HEK293 (cell line): ENCODE measurements at regions not wholly inside any gene's neighbourhood (a gene's known extent, or its start where the extent isn't known, plus 50 kb on each side); places are given as distances from the start of the nearest gene placed in this dataset.

Experiments used
- CTCF ChIA-PET: fragments of 350-600 bp; formaldehyde crosslinking; extraction: SDS; loops from one replicate; lab custom pipeline; 2021; ENCODE audit warnings: antibody characterized with exemption; lab: Yijun Ruan, JAX
- POLR2A ChIA-PET: fragments of 300-600 bp; formaldehyde crosslinking; extraction: SDS; loops from one replicate; lab custom pipeline; 2020; ENCODE audit warnings: antibody characterized with exemption, inconsistent platforms; lab: Yijun Ruan, JAX
- H3K27ac ChIP-seq: fragments of 200-500 bp; sonication (Bioruptor generic); 2 replicates; pipeline ENCODE4 v1.5.1; 2014; ENCODE audit warnings: low read depth, low read length, control low read depth, inconsistent platforms; ENCODE audit errors: extremely low read depth
- H3K36me3 ChIP-seq, 2 experiments: fragments of 200-500 bp in 1 of 2; sonication (Bioruptor generic) in 1 of 2; 1 replicate in 1 of 2; 2 replicates in 1 of 2; pipeline ENCODE4 v1.5.1; 2014 to 2017; ENCODE audit warnings: inconsistent platforms in 2 of 2, low read length in 2 of 2; ENCODE audit not compliant: control insufficient read depth in 2 of 2, insufficient read depth in 1 of 2
- H3K4me1 ChIP-seq: fragments of 200-500 bp; sonication (Bioruptor generic); 2 replicates; pipeline ENCODE4 v1.5.1; 2014; ENCODE audit warnings: mild to moderate bottlenecking, low read length, inconsistent platforms; ENCODE audit not compliant: control insufficient read depth, insufficient read depth
- H3K4me3 ChIP-seq: 2 replicates; pipeline ENCODE4 v1.5.1; 2011; ENCODE audit warnings: low read depth, mild to moderate bottlenecking, control low read depth, low read length, moderate library complexity
- H3K9me3 ChIP-seq: fragments of 200-500 bp; sonication (Bioruptor generic); 2 replicates; pipeline ENCODE4 v1.5.1; 2014; ENCODE audit warnings: low read depth, low read length, inconsistent platforms; ENCODE audit not compliant: control insufficient read depth, insufficient read depth
- EGR2 ChIP-seq: fragments of 450-650 bp; formaldehyde crosslinking; IDR thresholded peaks from 2 replicates; pipeline ENCODE4 v1.5.1; 2016; ENCODE audit warnings: low read depth, missing biosample characterization, missing genetic modification characterization
- IKZF3 ChIP-seq: fragments of 450-650 bp; IDR thresholded peaks from 2 replicates; pipeline ENCODE4 v1.5.0; 2018; ENCODE audit warnings: missing biosample characterization, mild to moderate bottlenecking, missing genetic modification characterization, moderate library complexity
- OSR2 ChIP-seq: fragments of 450-650 bp; formaldehyde crosslinking; IDR thresholded peaks from 2 replicates; pipeline ENCODE4 v1.5.1; 2016; ENCODE audit warnings: missing biosample characterization, missing genetic modification characterization
- WT1 ChIP-seq: fragments of 450-650 bp; formaldehyde crosslinking; IDR thresholded peaks from 2 replicates; pipeline ENCODE4 v1.5.1; 2016; ENCODE audit warnings: missing biosample characterization, missing genetic modification characterization
- YY1 ChIP-seq: fragments of 450-650 bp; formaldehyde crosslinking; IDR thresholded peaks from 2 replicates; pipeline ENCODE4 v1.5.1; 2018; ENCODE audit warnings: missing biosample characterization, missing genetic modification characterization
- ZNF138 ChIP-seq: fragments of 450-650 bp; formaldehyde crosslinking; IDR thresholded peaks from 2 replicates; pipeline ENCODE4 v1.5.1; 2016; ENCODE audit warnings: missing biosample characterization, missing genetic modification characterization, borderline replicate concordance
- ZNF335 ChIP-seq: fragments of 450-650 bp; formaldehyde crosslinking; conservative IDR thresholded peaks from 2 replicates; pipeline ENCODE4 v1.5.1; 2016; ENCODE audit warnings: missing biosample characterization, missing genetic modification characterization
- ZNF514 ChIP-seq: fragments of 450-650 bp; formaldehyde crosslinking; IDR thresholded peaks from 2 replicates; pipeline ENCODE4 v1.5.1; 2016; ENCODE audit warnings: missing biosample characterization, missing genetic modification characterization
- ZNF521 ChIP-seq: fragments of 450-650 bp; formaldehyde crosslinking; IDR thresholded peaks from 2 replicates; pipeline ENCODE4 v1.5.1; 2017; ENCODE audit warnings: missing biosample characterization, mild to moderate bottlenecking, missing genetic modification characterization
- ZNF560 ChIP-seq: fragments of 450-650 bp; formaldehyde crosslinking; IDR thresholded peaks from 2 replicates; pipeline ENCODE4 v1.5.1; 2017; ENCODE audit warnings: missing biosample characterization, missing genetic modification characterization, borderline replicate concordance
- ZNF561 ChIP-seq: fragments of 450-650 bp; IDR thresholded peaks from 2 replicates; pipeline ENCODE4 v1.5.1; 2018; ENCODE audit warnings: missing biosample characterization, missing genetic modification characterization, borderline replicate concordance
- ZNF596 ChIP-seq: fragments of 450-650 bp; IDR thresholded peaks from 2 replicates; pipeline ENCODE4 v1.5.0; 2018; ENCODE audit warnings: missing biosample characterization, mild to moderate bottlenecking, missing genetic modification characterization, moderate library complexity
- ZNF626 ChIP-seq: fragments of 450-650 bp; sonication (Bioruptor Pico); formaldehyde crosslinking; IDR thresholded peaks from 2 replicates; pipeline ENCODE4 v1.5.1; 2018; ENCODE audit warnings: missing biosample characterization, missing genetic modification characterization, inconsistent platforms
- ZNF747 ChIP-seq: fragments of 450-650 bp; formaldehyde crosslinking; IDR thresholded peaks from 2 replicates; pipeline ENCODE4 v1.5.1; 2016; ENCODE audit warnings: missing biosample characterization, missing genetic modification characterization
- TF ChIP-seq, protein P1 (sequence below): fragments of 450-650 bp; formaldehyde crosslinking; conservative IDR thresholded peaks from 2 replicates; pipeline ENCODE4 v1.5.1; 2016; ENCODE audit warnings: low read depth, missing biosample characterization, missing genetic modification characterization
- TF ChIP-seq, protein P2 (sequence below): fragments of 450-650 bp; formaldehyde crosslinking; IDR thresholded peaks from 2 replicates; pipeline ENCODE4 v1.5.1; 2017; ENCODE audit warnings: missing biosample characterization, missing genetic modification characterization
- TF ChIP-seq, protein P3 (sequence below): fragments of 450-650 bp; formaldehyde crosslinking; IDR thresholded peaks from 2 replicates; pipeline ENCODE4 v1.5.1; 2016; ENCODE audit warnings: missing biosample characterization, missing genetic modification characterization

DNA sequence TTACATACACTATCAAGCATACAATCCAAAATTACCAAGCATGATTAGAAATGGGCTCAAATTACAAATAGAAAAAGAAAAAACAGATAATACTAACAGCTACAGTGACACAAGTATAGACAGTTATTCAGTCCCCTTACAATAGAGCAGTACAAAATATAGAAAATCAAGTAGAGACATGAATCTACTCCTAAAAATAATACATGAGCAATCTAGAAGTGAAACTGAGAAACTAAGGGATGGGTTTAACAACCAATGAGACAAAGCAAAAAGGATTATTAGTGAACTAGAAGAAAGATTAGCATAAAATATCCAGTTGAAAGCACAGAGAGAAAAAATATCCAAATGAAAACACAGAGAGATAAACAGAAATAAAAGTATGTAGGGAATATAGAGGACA lies 426.7 kb downstream of the TBC1D4 start (continued):
- TF ChIP-seq, protein P1, sequence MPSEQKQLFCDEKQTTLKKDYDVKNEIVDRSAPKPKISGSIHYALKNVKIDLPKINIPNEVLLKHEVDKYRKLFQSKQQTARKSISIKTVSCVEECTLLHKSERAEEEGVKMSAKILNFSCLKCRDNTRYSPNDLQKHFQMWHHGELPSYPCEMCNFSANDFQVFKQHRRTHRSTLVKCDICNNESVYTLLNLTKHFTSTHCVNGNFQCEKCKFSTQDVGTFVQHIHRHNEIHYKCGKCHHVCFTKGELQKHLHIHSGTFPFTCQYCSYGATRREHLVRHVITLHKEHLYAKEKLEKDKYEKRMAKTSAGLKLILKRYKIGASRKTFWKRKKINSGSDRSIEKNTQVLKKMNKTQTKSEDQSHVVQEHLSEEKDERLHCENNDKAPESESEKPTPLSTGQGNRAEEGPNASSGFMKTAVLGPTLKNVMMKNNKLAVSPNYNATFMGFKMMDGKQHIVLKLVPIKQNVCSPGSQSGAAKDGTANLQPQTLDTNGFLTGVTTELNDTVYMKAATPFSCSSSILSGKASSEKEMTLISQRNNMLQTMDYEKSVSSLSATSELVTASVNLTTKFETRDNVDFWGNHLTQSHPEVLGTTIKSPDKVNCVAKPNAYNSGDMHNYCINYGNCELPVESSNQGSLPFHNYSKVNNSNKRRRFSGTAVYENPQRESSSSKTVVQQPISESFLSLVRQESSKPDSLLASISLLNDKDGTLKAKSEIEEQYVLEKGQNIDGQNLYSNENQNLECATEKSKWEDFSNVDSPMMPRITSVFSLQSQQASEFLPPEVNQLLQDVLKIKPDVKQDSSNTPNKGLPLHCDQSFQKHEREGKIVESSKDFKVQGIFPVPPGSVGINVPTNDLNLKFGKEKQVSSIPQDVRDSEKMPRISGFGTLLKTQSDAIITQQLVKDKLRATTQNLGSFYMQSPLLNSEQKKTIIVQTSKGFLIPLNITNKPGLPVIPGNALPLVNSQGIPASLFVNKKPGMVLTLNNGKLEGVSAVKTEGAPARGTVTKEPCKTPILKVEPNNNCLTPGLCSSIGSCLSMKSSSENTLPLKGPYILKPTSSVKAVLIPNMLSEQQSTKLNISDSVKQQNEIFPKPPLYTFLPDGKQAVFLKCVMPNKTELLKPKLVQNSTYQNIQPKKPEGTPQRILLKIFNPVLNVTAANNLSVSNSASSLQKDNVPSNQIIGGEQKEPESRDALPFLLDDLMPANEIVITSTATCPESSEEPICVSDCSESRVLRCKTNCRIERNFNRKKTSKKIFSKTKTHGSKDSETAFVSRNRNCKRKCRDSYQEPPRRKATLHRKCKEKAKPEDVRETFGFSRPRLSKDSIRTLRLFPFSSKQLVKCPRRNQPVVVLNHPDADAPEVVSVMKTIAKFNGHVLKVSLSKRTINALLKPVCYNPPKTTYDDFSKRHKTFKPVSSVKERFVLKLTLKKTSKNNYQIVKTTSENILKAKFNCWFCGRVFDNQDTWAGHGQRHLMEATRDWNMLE = no peak
- TF ChIP-seq ZNF747 (tag by site-specific recombination) = no peak

DNA sequence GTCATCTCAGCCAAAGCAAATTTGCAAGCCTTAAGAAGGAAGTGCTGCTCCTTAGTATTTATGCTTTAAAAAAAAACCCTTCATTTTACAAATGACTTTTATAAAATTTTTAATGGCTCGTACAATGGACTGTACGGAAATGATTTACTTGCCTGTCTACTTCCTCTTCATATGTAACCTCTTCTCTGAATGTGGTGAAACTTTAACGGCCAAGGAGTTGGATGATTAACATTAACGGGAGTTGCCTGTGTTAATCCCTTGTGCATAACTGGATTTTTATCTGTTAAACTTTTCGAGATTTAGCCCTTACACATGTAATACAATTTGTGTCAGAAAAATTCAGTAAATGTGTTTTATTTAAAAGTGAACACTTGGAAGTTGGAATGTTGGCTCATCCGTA lies 429.4 kb downstream of the TBC1D4 start:
- Histone ChIP-seq H3K9me3 (no peaks in the 10 kb centered on the region), H3K4me3 (no peak overlapping the region), H3K4me1 (no peaks in the 10 kb centered on the region), H3K36me3 (no peaks in the 10 kb centered on the region), H3K27ac (no peak overlapping the region)
- ChIA-PET CTCF (no interaction called here), POLR2A (no interaction called here)
- TF ChIP-seq OSR2 (tag by site-specific recombination) (no peak), ZNF596 (tag by site-specific recombination) (no peak), WT1 (tag by site-specific recombination) (no peak), ZNF514 (tag by site-specific recombination) (no peak), ZNF335 (no peak), ZNF561 (tag by site-specific recombination) (no peak), IKZF3 (no peak), ZNF138 (no peak), ZNF626 (tag by site-specific recombination) (no peak), ZNF521 (tag by site-specific recombination) (no peak), ZNF560 (no peak), EGR2 (tag by site-specific recombination) (no peak), YY1 (no peak)
- TF ChIP-seq, protein P2, sequence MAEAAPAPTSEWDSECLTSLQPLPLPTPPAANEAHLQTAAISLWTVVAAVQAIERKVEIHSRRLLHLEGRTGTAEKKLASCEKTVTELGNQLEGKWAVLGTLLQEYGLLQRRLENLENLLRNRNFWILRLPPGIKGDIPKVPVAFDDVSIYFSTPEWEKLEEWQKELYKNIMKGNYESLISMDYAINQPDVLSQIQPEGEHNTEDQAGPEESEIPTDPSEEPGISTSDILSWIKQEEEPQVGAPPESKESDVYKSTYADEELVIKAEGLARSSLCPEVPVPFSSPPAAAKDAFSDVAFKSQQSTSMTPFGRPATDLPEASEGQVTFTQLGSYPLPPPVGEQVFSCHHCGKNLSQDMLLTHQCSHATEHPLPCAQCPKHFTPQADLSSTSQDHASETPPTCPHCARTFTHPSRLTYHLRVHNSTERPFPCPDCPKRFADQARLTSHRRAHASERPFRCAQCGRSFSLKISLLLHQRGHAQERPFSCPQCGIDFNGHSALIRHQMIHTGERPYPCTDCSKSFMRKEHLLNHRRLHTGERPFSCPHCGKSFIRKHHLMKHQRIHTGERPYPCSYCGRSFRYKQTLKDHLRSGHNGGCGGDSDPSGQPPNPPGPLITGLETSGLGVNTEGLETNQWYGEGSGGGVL (tag by site-specific recombination) = no peak
- TF ChIP-seq, protein P3, sequence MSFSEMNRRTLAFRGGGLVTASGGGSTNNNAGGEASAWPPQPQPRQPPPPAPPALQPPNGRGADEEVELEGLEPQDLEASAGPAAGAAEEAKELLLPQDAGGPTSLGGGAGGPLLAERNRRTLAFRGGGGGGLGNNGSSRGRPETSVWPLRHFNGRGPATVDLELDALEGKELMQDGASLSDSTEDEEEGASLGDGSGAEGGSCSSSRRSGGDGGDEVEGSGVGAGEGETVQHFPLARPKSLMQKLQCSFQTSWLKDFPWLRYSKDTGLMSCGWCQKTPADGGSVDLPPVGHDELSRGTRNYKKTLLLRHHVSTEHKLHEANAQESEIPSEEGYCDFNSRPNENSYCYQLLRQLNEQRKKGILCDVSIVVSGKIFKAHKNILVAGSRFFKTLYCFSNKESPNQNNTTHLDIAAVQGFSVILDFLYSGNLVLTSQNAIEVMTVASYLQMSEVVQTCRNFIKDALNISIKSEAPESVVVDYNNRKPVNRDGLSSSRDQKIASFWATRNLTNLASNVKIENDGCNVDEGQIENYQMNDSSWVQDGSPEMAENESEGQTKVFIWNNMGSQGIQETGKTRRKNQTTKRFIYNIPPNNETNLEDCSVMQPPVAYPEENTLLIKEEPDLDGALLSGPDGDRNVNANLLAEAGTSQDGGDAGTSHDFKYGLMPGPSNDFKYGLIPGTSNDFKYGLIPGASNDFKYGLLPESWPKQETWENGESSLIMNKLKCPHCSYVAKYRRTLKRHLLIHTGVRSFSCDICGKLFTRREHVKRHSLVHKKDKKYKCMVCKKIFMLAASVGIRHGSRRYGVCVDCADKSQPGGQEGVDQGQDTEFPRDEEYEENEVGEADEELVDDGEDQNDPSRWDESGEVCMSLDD = no peak
